ENCODE measurements at regions not wholly inside any gene's neighbourhood (a gene's known extent, or its start where the extent isn't known, plus 50 kb on each side); places are given as distances from the start of the nearest gene placed in this dataset.
A peak's percentile ranks its signal among the peaks of the same experiment; 100 is the strongest.

GRCh38 chr7:132647311-132647710, 71.0 kb upstream of the PLXNA4 start:
- Mint-ChIP-seq H3K4me3 (ENCODE audit: unreplicated experiment) (no peak overlapping the region), H3K36me3 (ENCODE audit: low read depth, unreplicated experiment) (no peaks in the 10 kb centered on the region), H3K27ac (ENCODE audit: unreplicated experiment) (no peak overlapping the region), H3K9me3 (ENCODE audit: unreplicated experiment) (no peaks in the 10 kb centered on the region), H3K4me1 (ENCODE audit: low read depth, unreplicated experiment) (peaks cover 10% of the 10 kb centered on the region), H3K27me3 (ENCODE audit: low read depth, unreplicated experiment) (no peaks in the 10 kb centered on the region)
- no peaks in the 10 kb centered on the region for H4K20me1 ChIP-seq (ENCODE audit: insufficient read depth, low read length)
- H2AFZ ChIP-seq (ENCODE audit: low read depth, low read length), result no peak overlapping the region
- DNase-seq (ENCODE audit: low read depth) (no peak), FAIRE-seq (peak; percentile 81)
- H3K27me3 ChIP-seq (ENCODE audit: insufficient read depth, low read length), result no peaks in the 10 kb centered on the region
- H3K27ac ChIP-seq (ENCODE audit: low read depth, low read length), result no peak overlapping the region
- no peak overlapping the region for H3K4me3 ChIP-seq (ENCODE audit: insufficient read depth, low read depth, low read length)
- H3K9me3 ChIP-seq (ENCODE audit: insufficient read depth, low read depth, low read length), result no peaks in the 10 kb centered on the region
- H3K4me2 ChIP-seq (ENCODE audit: low read length), result no peak overlapping the region
- H3K4me1 ChIP-seq (ENCODE audit: insufficient read depth, low read length), result peaks cover 10% of the 10 kb centered on the region
- no peaks in the 10 kb centered on the region for H3K79me2 ChIP-seq (ENCODE audit: insufficient read depth, low read length)
- no peaks in the 10 kb centered on the region for H3K36me3 ChIP-seq (ENCODE audit: insufficient read depth, low read length)
- TF ChIP-seq, protein P1, sequence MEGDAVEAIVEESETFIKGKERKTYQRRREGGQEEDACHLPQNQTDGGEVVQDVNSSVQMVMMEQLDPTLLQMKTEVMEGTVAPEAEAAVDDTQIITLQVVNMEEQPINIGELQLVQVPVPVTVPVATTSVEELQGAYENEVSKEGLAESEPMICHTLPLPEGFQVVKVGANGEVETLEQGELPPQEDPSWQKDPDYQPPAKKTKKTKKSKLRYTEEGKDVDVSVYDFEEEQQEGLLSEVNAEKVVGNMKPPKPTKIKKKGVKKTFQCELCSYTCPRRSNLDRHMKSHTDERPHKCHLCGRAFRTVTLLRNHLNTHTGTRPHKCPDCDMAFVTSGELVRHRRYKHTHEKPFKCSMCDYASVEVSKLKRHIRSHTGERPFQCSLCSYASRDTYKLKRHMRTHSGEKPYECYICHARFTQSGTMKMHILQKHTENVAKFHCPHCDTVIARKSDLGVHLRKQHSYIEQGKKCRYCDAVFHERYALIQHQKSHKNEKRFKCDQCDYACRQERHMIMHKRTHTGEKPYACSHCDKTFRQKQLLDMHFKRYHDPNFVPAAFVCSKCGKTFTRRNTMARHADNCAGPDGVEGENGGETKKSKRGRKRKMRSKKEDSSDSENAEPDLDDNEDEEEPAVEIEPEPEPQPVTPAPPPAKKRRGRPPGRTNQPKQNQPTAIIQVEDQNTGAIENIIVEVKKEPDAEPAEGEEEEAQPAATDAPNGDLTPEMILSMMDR (IDR thresholded peaks at IDR 0.05; ENCODE audit: insufficient read depth, low read depth, low read length), result no peak
- TF ChIP-seq EZH2 (IDR thresholded peaks at IDR 0.05; ENCODE audit: insufficient read depth, low read length), result no peak
- no peak overlapping the region for H3K9ac ChIP-seq (ENCODE audit: low read length)

GRCh38 chr7:132646052-132646451, 69.8 kb upstream of the PLXNA4 start:
- no peak overlapping the region for H2AFZ ChIP-seq (ENCODE audit: low read depth, low read length)
- H3K27ac ChIP-seq (ENCODE audit: low read depth, low read length), result no peak overlapping the region
- no peaks in the 10 kb centered on the region for H4K20me1 ChIP-seq (ENCODE audit: insufficient read depth, low read length)
- peaks cover 10% of the 10 kb centered on the region for H3K4me1 ChIP-seq (ENCODE audit: insufficient read depth, low read length)
- no peaks in the 10 kb centered on the region for H3K36me3 ChIP-seq (ENCODE audit: insufficient read depth, low read length)
- no peaks in the 10 kb centered on the region for H3K9me3 Mint-ChIP-seq (ENCODE audit: unreplicated experiment)
- no peaks in the 10 kb centered on the region for H3K36me3 Mint-ChIP-seq (ENCODE audit: low read depth, unreplicated experiment)
- FAIRE-seq (no peak), DNase-seq (ENCODE audit: low read depth) (no peak)
- H3K4me1 Mint-ChIP-seq (ENCODE audit: low read depth, unreplicated experiment), result peaks cover 11% of the 10 kb centered on the region
- TF ChIP-seq, protein P1 (IDR thresholded peaks at IDR 0.05; ENCODE audit: insufficient read depth, low read depth, low read length), result no peak
- TF ChIP-seq EZH2 (IDR thresholded peaks at IDR 0.05; ENCODE audit: insufficient read depth, low read length), result no peak
- no peak overlapping the region for H3K4me2 ChIP-seq (ENCODE audit: low read length)
- H3K4me3 ChIP-seq (ENCODE audit: insufficient read depth, low read depth, low read length), result no peak overlapping the region
- no peaks in the 10 kb centered on the region for H3K79me2 ChIP-seq (ENCODE audit: insufficient read depth, low read length)
- no peak overlapping the region for H3K4me3 Mint-ChIP-seq (ENCODE audit: unreplicated experiment)
- no peaks in the 10 kb centered on the region for H3K27me3 Mint-ChIP-seq (ENCODE audit: low read depth, unreplicated experiment)
- no peak overlapping the region for H3K9ac ChIP-seq (ENCODE audit: low read length)
- no peak overlapping the region for H3K27ac Mint-ChIP-seq (ENCODE audit: unreplicated experiment)
- H3K27me3 ChIP-seq (ENCODE audit: insufficient read depth, low read length), result no peaks in the 10 kb centered on the region
- no peaks in the 10 kb centered on the region for H3K9me3 ChIP-seq (ENCODE audit: insufficient read depth, low read depth, low read length)

DNA sequence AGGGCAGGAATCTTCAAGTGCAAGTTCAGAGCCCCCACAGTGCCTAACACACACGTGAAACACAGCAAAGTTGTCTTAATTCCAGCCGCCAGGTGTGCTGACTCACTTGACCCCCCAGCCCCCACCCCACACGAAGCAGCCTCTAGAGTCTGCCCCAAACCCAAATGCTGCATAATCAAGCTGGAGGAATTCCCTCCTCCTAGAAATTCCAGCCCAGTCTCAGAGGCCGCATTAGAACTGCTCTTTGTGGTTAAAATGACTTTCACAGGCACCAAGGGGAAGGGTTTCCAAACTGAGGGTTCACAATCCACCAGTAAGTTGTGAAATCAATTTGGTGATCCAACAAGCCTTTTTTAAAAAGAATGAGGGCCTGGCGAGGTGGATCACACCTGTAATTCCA, 67.0 kb upstream of the PLXNA4 start:
- H3K27ac ChIP-seq (ENCODE audit: low read depth, low read length), result no peak overlapping the region
- no peaks in the 10 kb centered on the region for H3K4me1 ChIP-seq (ENCODE audit: insufficient read depth, low read length)
- peaks cover 2% of the 10 kb centered on the region for H3K4me1 Mint-ChIP-seq (ENCODE audit: low read depth, unreplicated experiment)
- H3K36me3 ChIP-seq (ENCODE audit: insufficient read depth, low read length), result no peaks in the 10 kb centered on the region
- peaks cover 3% of the 10 kb centered on the region for H3K27me3 Mint-ChIP-seq (ENCODE audit: low read depth, unreplicated experiment)
- no peaks in the 10 kb centered on the region for H4K20me1 ChIP-seq (ENCODE audit: insufficient read depth, low read length)
- no peaks in the 10 kb centered on the region for H3K36me3 Mint-ChIP-seq (ENCODE audit: low read depth, unreplicated experiment)
- H3K79me2 ChIP-seq (ENCODE audit: insufficient read depth, low read length), result no peaks in the 10 kb centered on the region
- H3K4me3 ChIP-seq (ENCODE audit: insufficient read depth, low read depth, low read length), result no peak overlapping the region
- no peak overlapping the region for H3K27ac Mint-ChIP-seq (ENCODE audit: unreplicated experiment)
- H3K9me3 ChIP-seq (ENCODE audit: insufficient read depth, low read depth, low read length), result no peaks in the 10 kb centered on the region
- DNase-seq (ENCODE audit: low read depth), result no peak
- H3K27me3 ChIP-seq (ENCODE audit: insufficient read depth, low read length), result no peaks in the 10 kb centered on the region
- no peaks in the 10 kb centered on the region for H3K9me3 Mint-ChIP-seq (ENCODE audit: unreplicated experiment)
- TF ChIP-seq, protein P1 (IDR thresholded peaks at IDR 0.05; ENCODE audit: insufficient read depth, low read depth, low read length), result no peak
- no peak for TF ChIP-seq EZH2 (IDR thresholded peaks at IDR 0.05; ENCODE audit: insufficient read depth, low read length)
- H3K9ac ChIP-seq (ENCODE audit: low read length), result no peak overlapping the region
- no peak overlapping the region for H2AFZ ChIP-seq (ENCODE audit: low read depth, low read length)
- no peak for FAIRE-seq
- no peak overlapping the region for H3K4me3 Mint-ChIP-seq (ENCODE audit: unreplicated experiment)
- no peak overlapping the region for H3K4me2 ChIP-seq (ENCODE audit: low read length)

Measured in astrocyte (in vitro differentiated cells and primary cell).